Right forelimb (tissue), 1 donor: ENCODE measurements at regions not wholly inside any gene's neighbourhood (a gene's known extent, or its start where the extent isn't known, plus 50 kb on each side); places are given as distances from the start of the nearest gene placed in this dataset.
"Not testable (repeated sequence)": the region's sequence is repeated elsewhere in the genome, so short reads cannot be mapped to it uniquely, and the experiment has no call there.

Experiments
- DNase-seq: peaks from one replicate; pipeline ENCODE4 v3.0.0-alpha.2; 2018

DNA sequence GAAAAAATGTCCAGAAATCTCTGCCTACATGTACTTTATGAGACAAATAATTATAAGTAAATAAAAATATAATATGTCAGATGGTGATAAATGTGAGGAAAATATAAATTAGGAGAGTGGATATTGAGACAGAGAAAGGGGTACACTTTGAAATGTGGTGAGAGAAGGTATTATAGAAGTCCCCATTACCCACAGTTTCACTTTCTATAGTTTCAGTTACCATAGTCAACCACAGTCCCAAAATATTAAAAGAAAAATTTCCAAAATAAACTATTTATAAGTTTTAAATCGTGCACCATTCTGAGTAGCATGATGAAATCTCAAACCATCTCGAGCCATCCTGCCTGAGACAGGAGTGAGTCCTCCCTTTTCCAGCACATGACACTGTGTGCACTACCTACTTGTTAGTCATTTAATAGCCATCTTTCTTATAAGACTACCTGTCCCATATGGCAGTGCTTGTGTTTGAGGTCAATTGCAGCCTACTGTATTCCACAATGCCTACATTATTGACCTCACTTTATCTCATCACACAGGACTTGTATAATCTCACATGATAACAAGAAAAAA, 653.7 kb downstream of the DACH1 start:
- DNase-seq = no peak

DNA sequence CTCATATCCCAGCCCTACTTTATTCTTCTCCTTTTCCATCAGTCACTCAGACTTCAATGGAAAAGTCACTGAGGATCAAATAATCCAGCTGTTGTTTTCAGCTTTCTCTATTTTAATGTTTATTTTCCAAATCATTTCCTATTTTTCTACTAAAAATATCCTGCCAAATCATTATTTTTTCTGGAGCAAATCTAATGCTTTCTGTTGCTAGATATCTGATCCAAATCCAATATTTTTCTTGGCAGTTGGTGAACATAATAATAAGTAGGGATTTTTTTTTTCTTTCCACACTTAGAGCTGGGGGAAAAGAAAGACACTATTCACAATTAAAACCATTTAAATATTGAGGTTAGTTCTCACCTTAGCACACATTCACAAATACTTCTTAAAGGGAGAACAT, 656.1 kb downstream of the DACH1 start:
- DNase-seq = no peak

DNA sequence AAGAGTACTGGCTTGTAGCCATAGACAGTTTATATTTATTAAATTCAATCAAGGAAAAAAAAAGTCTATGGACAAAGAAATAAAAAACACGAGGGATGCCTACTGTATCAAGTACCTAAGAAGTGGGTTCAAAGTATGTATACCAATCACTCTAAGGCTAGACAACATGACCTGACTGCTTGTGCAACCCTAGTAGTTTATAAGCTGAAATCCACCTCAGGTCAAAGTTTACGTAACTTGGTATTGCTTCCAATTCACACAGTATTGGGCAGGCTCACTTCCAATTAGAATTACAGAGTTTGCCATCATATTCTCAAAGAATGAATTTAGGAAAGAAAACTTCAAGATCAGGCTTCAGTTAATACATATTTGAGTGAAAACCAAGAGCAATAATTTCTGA, 657.8 kb downstream of the DACH1 start:
- DNase-seq = no peak

DNA sequence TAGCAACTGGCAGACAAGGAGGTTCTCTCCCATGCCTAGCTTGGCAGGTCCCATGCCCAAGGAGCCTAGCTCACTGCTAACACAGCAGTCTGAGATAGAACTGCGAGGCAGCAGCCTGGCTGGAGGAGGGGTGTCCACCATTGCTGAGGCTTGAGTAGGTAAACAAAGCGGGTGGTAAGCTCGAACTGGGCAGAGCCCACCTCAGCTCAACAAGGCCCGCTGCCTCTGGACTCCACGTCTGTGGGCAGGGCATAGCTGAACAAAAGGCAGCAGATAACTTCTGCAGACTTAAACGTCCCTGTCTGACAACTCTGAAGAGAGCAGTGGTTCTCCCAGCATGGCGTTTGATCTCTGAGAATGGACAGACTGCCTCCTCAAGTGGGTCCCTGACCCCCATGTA, 682.4 kb downstream of the DACH1 start:
- not testable (repeated sequence) for DNase-seq

DNA sequence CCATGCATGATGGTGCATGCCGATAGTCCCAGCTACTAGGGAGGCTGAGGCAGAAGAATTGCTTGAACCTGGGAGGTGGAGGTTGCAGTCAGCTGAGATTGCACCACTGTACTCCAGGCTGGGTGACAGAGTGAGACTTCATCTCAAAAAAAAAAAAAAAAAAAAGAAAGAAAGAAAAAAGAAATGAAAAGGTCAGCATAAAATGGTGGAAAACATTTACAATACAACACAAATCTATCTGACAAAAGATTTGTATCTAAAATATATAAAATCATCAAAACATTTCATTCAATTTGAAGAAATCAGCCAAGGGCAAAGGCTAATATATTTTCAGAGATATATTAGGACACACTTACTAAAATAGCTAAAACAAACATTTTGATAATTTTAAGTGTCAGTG, 683.7 kb downstream of the DACH1 start:
- not testable (repeated sequence) for DNase-seq

DNA sequence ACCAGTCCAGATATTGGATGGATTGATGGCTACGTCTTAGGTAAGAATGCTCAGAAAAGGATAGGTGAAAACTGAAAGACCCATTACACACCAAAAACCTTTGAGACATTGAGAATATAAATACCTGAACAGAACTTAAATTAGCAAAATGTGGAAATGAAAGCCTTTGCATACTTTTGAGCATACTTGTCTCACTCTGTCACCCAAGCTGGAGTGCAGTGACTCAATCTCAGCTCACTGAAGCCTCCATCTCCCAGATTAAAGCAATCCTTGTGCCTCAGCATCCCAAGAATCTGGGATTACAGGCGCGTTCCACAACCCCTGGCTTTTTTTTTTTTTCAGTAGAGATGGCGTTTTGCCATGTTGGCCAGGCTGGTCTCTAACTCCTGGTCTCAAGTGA, 695.3 kb downstream of the DACH1 start:
- no peak for DNase-seq

DNA sequence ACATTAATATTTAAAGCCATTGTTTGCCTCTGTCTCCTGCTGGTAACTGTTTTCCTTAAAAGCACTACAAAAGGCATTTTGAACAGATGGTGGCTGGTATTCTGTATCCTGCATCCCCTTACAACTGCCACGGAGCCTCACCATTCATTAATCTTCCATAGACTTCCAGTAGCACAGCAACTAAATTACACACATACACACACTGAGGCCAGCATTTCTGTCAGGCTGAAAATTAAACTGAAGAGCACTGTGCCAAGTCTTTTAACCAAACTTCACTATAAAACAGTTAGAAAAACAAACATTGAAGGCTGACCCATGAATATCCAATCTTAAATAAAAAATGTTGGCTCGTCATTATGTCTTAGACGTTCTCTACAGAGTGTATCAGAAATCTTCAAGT, 697.8 kb downstream of the DACH1 start:
- no peak for DNase-seq

DNA sequence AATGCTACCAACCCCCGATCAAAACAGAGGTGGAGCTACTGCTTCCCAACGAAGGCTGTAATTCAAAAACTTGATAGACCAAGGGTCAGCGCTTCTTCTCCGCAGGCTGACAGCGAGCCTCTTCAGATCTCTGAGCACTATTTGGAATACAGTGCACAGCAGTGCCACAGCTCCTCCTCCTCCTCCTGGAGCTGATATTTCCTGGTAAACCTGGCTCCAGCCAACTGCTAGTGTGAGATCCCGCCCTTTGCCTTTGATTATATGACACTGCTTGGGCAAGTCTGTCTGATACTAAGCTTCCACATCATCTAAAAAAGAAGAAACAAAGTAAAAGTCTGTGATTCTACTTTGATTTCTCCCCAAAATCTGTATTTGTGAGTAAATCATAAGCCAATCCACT, 710.5 kb downstream of the DACH1 start:
- no peak for DNase-seq

DNA sequence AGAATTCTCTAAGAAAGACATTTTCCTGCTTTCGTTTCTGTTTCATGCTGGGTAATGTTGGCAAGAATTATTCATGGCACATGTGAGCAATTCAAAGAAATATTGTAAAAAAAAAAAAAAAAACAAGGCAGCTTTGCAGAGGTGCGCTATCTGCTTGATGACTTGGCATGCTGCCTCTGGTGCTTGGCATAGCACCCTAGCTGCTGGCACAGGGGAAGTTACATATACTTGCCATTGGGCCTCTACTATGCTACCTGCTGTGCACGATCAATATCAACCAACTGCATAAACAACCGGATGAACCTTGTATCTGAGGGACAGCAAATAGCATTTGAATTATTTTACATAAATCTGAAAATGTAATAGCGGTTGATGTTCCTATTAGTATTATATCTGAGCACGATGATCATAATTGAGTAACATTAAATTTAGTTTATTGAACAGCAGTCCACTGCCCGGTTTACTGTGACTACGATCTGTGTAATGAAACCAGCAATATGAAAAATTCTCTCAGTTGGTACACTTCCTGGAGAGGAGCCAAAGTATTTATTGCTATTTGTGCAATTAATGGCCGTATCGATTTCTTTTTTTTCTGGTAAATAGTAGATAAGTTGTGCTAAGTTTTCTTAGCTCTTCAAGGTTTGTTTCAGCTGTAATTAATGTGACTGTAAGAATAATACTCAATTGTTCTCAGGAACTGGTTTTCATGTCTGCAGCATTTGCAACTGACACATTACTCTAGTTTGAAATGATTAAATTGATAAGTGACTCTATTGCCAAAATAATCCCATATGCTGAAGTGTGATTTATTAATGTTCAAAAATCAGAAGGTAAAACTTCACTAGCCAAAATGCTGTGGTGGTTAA, 717.3 kb downstream of the DACH1 start:
- DNase-seq = no peak

DNA sequence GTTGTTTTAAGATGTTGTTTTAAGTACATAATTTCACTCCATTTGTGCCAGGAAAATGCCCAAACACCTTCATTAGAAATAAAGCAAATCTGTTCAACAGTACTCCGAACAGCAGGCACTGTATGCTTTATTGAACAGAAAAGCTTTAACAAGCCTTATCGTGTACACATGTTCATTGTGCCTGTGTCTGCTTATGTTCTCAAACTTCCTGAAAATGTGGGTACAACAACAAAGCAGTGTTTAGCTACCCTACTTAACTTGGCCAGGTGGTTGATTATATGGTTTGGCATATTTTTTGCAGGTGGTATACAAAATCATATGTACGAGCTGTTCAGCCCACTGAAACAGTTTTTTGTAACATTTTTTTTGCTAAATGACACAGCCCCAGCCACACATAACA, 718.0 kb downstream of the DACH1 start:
- DNase-seq = no peak

DNA sequence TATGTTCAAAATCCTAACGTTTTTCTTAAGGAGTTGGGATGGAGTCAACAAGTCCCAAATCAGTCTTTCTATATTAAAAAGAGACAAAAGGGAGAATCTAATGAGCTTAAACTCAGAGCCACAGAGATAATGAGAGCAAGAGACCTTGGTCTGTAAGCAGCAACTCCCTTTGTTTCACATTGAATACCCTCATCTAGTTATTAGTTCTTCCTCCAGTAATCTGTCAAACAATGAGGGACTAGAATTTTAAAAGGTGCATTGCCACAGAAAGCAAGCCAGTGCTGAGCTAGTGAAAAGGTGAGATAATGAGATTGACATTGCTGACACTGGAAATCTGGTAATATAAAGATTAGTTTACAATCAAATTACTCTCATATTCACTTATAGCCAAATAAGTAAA, 718.6 kb downstream of the DACH1 start:
- DNase-seq = no peak

DNA sequence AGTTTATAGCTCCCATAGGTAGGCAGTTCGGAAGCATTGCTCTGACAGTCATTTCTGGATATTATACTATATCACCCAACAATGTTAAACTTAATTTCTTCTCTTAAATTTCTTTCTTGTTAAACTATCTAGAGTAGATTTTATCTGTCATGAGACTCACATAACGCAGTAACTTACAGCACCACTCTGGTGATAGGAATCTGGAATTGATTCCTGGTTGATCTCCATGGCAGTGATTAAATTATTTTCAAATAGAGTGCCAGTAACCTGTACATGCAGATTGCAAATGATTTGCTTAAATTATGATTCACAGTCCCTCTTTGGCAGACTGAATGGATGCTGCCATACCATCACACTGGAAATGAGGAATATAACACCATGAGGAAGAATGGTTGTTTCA, 722.1 kb downstream of the DACH1 start:
- no peak for DNase-seq

DNA sequence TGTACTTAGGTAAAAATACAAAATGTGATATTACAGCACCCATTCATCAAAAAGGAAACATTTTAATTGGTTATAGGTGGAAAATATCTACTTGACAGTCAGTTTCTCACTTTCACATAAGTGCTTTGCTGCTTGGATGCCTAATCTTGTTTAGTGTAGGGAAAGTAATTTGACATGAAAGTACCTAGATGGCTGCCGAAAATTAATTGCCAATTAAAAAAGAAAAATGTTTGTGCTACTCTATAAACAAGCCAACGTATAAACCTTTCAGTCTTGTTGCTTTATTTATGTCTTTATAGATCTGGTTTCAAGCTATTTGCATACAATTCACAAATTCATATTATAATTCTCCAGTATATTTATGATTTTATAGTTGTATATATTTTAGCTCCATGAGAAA, 729.9 kb downstream of the DACH1 start:
- DNase-seq = no peak

DNA sequence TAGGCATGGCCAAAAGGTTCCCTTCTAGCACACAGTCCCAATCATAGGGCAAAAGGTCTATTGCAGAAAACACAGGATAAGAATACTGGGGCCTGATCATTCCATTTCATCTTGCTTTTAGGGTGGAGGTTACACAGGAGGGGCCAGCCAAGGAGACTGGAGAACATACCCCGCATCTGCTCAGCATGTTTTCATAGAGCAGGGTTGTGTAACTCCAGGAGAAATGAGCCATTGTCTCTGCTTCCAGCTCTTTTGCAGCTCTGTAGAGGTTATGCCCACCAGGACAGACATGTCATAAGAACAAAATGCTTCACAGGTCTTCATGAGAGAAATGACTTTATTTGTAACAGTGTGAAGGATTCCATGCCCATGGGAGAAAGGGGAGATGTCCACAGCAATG, 742.8 kb downstream of the DACH1 start:
- DNase-seq = no peak

DNA sequence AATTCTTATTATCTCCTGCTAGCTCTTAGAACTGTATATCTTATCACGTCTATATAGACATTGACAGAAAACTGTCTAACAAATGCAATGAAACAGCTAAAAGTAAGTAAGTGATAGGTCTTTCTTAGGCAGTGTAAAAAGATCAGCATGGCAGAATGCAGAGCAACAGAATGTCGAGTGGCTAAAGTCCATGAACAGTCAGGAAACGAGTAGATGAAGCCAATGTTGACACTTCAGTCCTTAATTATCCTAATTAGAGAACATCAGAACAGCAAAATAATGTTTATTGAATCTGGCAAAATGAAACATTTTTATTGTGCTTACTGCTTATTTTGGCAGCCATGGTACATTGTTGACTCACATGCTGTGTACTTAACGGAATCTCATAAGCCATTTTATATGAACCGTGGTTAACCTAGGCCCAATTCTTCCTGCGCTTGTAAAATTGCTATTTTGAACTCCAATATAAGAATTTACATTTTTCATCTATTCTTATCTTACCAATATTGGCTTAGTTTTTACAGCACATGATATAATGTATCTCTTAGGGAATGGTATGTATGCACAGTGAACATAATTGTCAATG, 748.1 kb downstream of the DACH1 start:
- DNase-seq = no peak

DNA sequence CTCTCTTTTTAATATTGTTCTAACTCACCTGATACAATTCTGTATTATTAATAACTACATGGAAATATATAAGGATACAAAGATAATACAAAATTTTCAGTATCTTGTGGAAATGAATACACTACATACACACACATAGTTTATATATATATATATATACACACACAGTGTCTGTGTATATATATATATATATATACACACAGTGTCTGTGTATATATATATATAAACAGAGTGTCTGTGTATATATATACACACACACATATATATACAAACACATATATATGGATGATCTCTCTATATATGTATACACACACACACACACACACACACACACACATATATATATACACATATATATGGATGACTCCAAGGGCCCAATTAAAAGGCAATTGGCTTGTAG, 749.1 kb downstream of the DACH1 start:
- no peak for DNase-seq

DNA sequence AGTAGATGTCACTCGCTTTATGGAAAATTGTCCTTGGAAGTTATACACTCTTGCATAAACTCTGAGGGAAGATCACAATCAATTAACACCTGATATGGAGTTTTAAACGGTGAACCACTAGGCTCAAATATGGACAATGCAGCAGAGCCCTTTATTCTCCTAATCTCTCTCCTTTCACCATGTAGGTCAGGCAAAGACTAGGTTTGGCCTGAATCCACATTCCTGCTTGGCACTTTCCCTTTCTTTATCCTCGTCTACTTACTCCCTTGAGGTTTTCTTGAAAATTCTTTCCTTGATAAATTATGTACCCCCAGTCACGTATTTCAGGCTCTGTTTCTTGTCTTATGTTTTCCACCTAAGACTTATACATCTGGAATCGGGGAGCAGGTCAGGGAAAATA, 751.7 kb downstream of the DACH1 start:
- DNase-seq = no peak

DNA sequence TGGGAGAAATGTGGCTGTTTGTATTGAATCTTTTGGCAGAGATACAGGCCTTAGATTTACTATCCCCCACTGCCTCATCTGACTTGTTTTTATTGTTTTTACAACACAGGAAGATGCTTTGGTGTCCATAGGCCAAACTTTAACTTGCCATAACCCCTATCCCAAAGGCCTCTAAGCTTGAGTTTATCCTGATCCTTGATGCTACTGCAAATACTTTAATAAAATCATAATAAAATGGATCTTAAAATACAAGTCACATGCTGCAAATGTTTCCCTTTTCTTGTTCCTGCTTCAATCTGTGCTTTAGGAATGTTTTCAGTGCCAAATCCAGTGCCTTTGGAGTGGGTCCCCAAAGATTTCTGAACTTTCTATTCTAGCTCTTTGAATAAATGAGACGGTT, 770.6 kb downstream of the DACH1 start:
- DNase-seq = no peak

DNA sequence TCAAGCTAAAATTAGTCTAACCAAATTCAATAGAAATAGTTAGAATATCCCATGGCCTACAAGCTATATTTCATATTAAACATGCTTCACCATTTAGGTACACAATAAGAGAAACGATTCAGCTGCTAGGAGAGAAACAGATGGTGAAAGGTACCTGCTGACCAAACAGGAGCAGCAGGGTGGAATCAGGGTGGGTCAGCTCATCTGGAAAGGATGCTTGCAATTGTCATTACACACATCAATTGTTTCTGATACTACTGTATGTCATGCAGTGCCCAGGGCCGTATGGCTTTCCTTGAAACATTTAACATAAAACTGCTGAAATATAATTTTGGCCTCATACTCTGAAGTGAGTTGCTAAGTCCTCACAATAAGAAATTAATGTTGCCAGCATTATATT, 776.0 kb downstream of the DACH1 start:
- DNase-seq = no peak

DNA sequence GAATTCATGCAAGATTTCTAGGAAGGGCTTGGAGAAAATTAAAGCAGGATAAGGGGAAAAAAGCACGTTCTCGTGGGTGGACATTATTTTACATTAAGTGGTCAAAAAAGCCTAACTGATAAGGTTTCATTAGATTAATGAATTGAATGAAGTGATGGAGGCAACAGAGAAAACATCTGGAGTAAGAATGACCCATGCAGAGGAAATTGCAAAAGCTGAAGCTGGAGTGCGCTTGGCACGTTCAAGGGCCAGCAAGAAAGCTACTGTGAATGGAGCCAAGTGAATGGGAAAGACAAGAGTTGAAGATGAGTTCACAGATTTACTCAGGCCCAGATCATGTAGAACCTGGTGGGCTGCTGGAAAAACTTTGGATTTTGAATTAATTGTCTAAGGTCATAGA, 777.9 kb downstream of the DACH1 start:
- no peak for DNase-seq

DNA sequence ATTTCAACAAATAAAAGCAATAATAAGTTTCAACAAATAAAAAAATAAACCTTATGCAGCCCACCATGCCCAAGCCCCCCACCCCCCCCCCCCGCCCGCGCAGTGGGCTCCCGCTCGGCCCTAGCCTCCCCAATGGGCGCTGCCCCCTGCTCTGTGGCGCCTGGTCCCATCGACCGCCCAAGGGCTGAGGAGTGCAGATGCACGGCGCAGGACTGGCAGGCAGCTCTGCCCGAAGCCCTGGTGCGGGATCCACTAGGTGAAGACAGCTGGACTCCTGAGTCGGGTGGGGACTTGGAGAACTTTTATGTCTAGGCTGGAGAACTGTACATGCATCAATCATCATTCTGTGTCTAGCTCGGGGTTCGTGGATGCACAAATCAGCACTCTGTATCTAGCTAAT, 779.6 kb downstream of the DACH1 start:
- DNase-seq = no peak

DNA sequence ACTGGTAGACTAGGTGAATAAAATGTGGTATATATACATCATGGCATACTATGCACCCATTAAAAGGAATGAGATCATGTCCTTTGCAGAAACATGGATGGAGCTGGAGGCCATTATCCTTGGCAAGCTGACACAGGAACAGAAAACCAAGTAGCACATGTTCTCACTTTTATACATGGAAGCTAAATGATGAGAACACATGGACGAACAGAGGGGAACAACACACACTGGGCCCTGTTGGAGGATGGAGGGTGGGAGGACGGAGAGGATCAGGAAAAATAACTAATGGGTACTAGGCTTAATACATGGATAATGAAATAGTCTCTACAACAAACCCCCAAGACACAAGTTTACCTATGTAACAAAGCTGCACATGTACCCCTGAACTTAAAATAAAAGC, 780.0 kb downstream of the DACH1 start:
- DNase-seq = no peak

DNA sequence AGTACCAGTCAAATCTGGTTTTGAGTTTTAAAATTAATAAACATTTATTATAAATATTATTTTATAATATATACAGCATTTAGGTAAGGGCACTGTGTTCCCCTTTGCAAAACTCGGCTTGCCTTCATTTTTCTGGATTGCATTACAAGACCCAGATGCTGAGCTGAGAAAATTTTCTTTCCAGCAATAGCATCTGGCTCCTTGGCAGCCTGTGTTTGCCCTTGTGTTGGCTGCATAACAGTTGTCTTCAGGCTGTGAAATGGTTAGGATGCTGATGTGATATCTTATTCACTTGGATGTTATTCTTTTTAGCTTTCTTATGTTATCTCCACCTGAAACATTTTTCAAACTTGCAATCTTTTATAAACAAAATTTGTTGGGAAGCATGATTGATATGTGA, 784.4 kb downstream of the DACH1 start:
- DNase-seq = no peak

DNA sequence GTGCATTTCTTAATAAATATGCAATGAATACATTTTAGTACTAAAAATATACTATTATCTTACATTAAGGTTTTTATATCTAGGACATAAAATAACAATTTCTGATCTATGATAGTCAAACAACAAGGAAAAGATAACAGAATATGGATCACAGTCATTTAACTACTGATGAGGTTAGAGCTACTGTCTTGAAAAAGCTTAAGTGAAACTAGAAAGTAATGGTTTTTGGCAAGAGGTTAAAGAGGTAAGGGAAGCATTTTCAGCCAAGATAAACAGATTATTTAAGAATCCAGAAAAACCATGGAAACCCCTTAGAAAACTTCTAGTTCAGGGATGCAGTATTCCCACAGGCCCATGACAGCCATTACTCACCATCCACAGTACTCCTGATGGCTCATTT, 787.4 kb downstream of the DACH1 start:
- no peak for DNase-seq

DNA sequence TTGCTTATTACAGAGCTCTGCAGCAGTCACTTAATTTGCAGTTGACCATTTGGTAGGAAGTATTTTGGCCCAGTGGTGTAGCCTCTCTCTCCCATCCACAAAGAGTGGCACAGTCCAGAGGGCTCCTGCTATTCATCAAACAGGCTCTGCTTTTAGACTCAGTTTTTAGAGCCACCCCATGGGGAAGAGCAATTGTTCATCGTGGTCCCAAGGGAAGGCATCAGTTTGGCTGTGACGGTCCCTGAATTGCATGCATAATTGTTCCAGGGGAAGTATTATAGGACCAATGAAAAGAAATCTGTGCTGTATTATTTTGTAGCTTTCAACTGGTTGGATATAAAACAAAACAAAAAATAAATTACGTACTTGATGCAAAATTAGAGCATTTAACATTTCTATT, 799.0 kb downstream of the DACH1 start:
- DNase-seq = no peak
